Endothelial cell of umbilical vein (primary cell): ENCODE measurements at regions not wholly inside any gene's neighbourhood (a gene's known extent, or its start where the extent isn't known, plus 50 kb on each side); places are given as distances from the start of the nearest gene placed in this dataset.

Experiments used
- BruUV-seq: library from RNA; stranded (reverse); fragments of 400-500 nt; replicated peaks from 2 replicates; lab custom pipeline; 2021; lab: Mats Ljungman, UMichigan
- CTCF ChIA-PET: fragments of 300-600, 350-600 bp; sonication (Branson Sonifier 250); formaldehyde crosslinking; loops from one replicate; lab custom pipeline; 2021; ENCODE audit warnings: antibody characterized with exemption, inconsistent platforms; lab: Charles Lee
- POLR2A ChIA-PET: fragments of 300-600, 350-600 bp; sonication (Branson Sonifier 250); formaldehyde crosslinking; loops from one replicate; lab custom pipeline; 2021; ENCODE audit warnings: antibody characterized with exemption, inconsistent platforms; lab: Charles Lee
- DNase-seq: peaks from one replicate; pipeline ENCODE4 v3.0.0-alpha.2; 2011; ENCODE audit warnings: low read depth, low spot score
- FAIRE-seq: peaks from 2 replicates; lab custom pipeline; 2011; peaks lifted over from hg19 to GRCh38; lab: Jason Lieb, UNC
- H2AFZ ChIP-seq: 2 replicates; pipeline ENCODE4 v1.6.0; 2012; ENCODE audit warnings: low read depth, low read length, control low read depth, inconsistent platforms
- H3K27ac ChIP-seq: 2 replicates; pipeline ENCODE4 v1.5.1; 2011; ENCODE audit warnings: low read depth, mild to moderate bottlenecking, control low read depth, low read length, moderate library complexity; ENCODE audit not compliant: insufficient read depth
- H3K27me3 ChIP-seq, 2 experiments: 2 replicates each; pipeline versions ENCODE4 v1.6.0 to v1.6.1; 2011; ENCODE audit warnings: low read length in 2 of 2, mixed read lengths in 1 of 2; ENCODE audit not compliant: control insufficient read depth in 2 of 2, insufficient read depth in 2 of 2
- H3K36me3 ChIP-seq, 2 experiments: 2 replicates in 1 of 2; 3 replicates in 1 of 2; pipeline ENCODE4 v1.5.1; 2011; ENCODE audit warnings: low read length in 2 of 2, mild to moderate bottlenecking in 1 of 2, moderate library complexity in 1 of 2; ENCODE audit not compliant: control insufficient read depth in 2 of 2, insufficient read depth in 2 of 2; ENCODE audit errors: extremely low read depth in 1 of 2
- H3K4me1 ChIP-seq: 3 replicates; pipeline ENCODE4 v1.5.1; 2011; ENCODE audit warnings: mild to moderate bottlenecking, low read length; ENCODE audit not compliant: control insufficient read depth, insufficient read depth; ENCODE audit errors: extremely low read depth
- H3K4me2 ChIP-seq: 2 replicates; pipeline ENCODE4 v1.6.1; 2011; ENCODE audit warnings: low read length, control low read depth, mixed read lengths; ENCODE audit not compliant: insufficient read depth
- H3K4me3 ChIP-seq, 3 experiments: fragments of 200-600 bp in 1 of 3; sonication (generic), shearing (Covaris generic) in 1 of 3; replicated peaks in 1 of 3; 2 replicates each; pipeline ENCODE4 v1.5.1; 2011 to 2016; ENCODE audit warnings: control low read depth in 3 of 3, low read length in 3 of 3, mild to moderate bottlenecking in 2 of 3, inconsistent platforms in 1 of 3, low read depth in 1 of 3, moderate library complexity in 1 of 3; ENCODE audit not compliant: insufficient read depth in 1 of 3
- H3K79me2 ChIP-seq: 2 replicates; pipeline ENCODE4 v1.6.0; 2012; ENCODE audit warnings: low read length, inconsistent platforms; ENCODE audit not compliant: control insufficient read depth, insufficient read depth
- H3K9ac ChIP-seq: replicated peaks from 2 replicates; pipeline ENCODE3; 2011; ENCODE audit warnings: low read length, control low read depth; ENCODE audit not compliant: insufficient read depth; ENCODE audit errors: extremely low read depth
- H3K9me1 ChIP-seq: replicated peaks from 3 replicates; pipeline ENCODE4 v1.6.0; 2011; ENCODE audit warnings: mild to moderate bottlenecking, low read length; ENCODE audit not compliant: control insufficient read depth, insufficient read depth; ENCODE audit errors: extremely low read depth
- H3K9me3 ChIP-seq: replicated peaks from 2 replicates; pipeline ENCODE4 v1.5.1; 2012; ENCODE audit warnings: low read length, inconsistent platforms; ENCODE audit not compliant: control insufficient read depth, insufficient read depth
- H4K20me1 ChIP-seq: replicated peaks from 2 replicates; pipeline ENCODE3; 2011; ENCODE audit warnings: mild to moderate bottlenecking, low read length; ENCODE audit not compliant: control insufficient read depth, insufficient read depth; ENCODE audit errors: extremely low read depth
- EZH2 ChIP-seq: IDR thresholded peaks from 2 replicates; pipeline ENCODE4 v1.6.1; 2012; ENCODE audit warnings: borderline replicate concordance, low read depth, mild to moderate bottlenecking, moderate library complexity, low read length, inconsistent platforms; ENCODE audit not compliant: severe bottlenecking
- FOS ChIP-seq: IDR thresholded peaks from 2 replicates; pipeline ENCODE4 v1.6.1; 2011; ENCODE audit warnings: mild to moderate bottlenecking, low read length, moderate library complexity, borderline replicate concordance; ENCODE audit not compliant: insufficient read depth
- GATA2 ChIP-seq: IDR thresholded peaks from 2 replicates; pipeline ENCODE4 v1.7.0; 2011; ENCODE audit warnings: low read depth, mild to moderate bottlenecking, moderate library complexity, mixed read lengths, low read length; ENCODE audit not compliant: insufficient read length, insufficient read depth
- JUN ChIP-seq: IDR thresholded peaks from 2 replicates; pipeline ENCODE4 v1.6.1; 2011; ENCODE audit warnings: borderline replicate concordance, low read depth; ENCODE audit not compliant: insufficient read length, insufficient read depth
- MYC ChIP-seq: IDR thresholded peaks from one replicate; pipeline ENCODE4 v1.6.1; 2011; ENCODE audit warnings: mild to moderate bottlenecking, low read depth, low read length
- POLR2A ChIP-seq: IDR thresholded peaks from 2 replicates; pipeline ENCODE4 v1.6.1; 2012; ENCODE audit warnings: low read depth, mild to moderate bottlenecking, control low read depth, low read length
- POLR2AphosphoS5 ChIP-seq: IDR thresholded peaks from 2 replicates; pipeline ENCODE4 v1.6.1; 2012; ENCODE audit warnings: low read depth, mild to moderate bottlenecking, control low read depth, low read length, moderate library complexity; ENCODE audit not compliant: insufficient read depth
- dilution Hi-C: fragments of 300-500 bp; cut with MboI; formaldehyde crosslinking; loops from one replicate; pipeline ENCODE4 v1.15.0; 2019; ENCODE audit warnings: low sequenced_read_pairs; ENCODE audit not compliant: extremely low pct_ligation_motif_present
- intact Hi-C: fragments of 100-400 bp; cut with micrococcal nuclease; formaldehyde crosslinking; loops from one replicate; pipeline ENCODE4 v1.10.0; 2022
- TF ChIP-seq, protein P1 (sequence below), 2 donors: IDR thresholded peaks; 1 replicate in 1 of 2; 2 replicates in 1 of 2; pipeline ENCODE4 v1.5.1; 2011; ENCODE audit warnings: low read length in 2 of 2, mild to moderate bottlenecking in 2 of 2, moderate library complexity in 2 of 2, control low read depth in 1 of 2, inconsistent platforms in 1 of 2, low read depth in 1 of 2; ENCODE audit not compliant: insufficient read depth in 1 of 2; ENCODE audit errors: extremely low read depth in 1 of 2
- TF ChIP-seq, protein P2 (sequence below): IDR thresholded peaks from 2 replicates; pipeline ENCODE4 v1.6.1; 2011; ENCODE audit not compliant: insufficient read depth, insufficient read length

DNA sequence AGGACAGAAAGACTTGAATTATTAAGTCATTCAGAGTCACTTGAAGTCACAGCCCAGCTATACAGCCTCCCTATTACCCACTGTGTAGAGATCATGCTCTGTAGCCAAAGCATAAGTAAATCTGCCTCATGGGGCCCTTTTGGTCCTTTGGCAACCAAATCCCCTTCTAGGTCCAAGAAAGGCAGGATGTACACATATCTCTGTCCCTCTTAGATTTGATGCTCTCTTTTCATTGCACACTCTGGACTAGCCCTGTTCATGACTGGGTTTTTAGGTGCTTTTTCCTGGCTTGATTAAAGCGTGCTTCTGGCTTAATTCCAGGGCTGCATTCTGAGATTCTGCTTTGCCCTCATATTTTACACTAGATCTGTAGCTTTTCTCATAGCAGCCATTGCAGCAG is 296.8 kb downstream of the TENT5A start:
- no peak for TF ChIP-seq FOS
- no peak for TF ChIP-seq POLR2A
- TF ChIP-seq EZH2, result no peak
- no peak for TF ChIP-seq GATA2
- no peak for TF ChIP-seq JUN
- TF ChIP-seq MYC, result no peak
- TF ChIP-seq POLR2AphosphoS5, result no peak
- TF ChIP-seq, protein P1, sequence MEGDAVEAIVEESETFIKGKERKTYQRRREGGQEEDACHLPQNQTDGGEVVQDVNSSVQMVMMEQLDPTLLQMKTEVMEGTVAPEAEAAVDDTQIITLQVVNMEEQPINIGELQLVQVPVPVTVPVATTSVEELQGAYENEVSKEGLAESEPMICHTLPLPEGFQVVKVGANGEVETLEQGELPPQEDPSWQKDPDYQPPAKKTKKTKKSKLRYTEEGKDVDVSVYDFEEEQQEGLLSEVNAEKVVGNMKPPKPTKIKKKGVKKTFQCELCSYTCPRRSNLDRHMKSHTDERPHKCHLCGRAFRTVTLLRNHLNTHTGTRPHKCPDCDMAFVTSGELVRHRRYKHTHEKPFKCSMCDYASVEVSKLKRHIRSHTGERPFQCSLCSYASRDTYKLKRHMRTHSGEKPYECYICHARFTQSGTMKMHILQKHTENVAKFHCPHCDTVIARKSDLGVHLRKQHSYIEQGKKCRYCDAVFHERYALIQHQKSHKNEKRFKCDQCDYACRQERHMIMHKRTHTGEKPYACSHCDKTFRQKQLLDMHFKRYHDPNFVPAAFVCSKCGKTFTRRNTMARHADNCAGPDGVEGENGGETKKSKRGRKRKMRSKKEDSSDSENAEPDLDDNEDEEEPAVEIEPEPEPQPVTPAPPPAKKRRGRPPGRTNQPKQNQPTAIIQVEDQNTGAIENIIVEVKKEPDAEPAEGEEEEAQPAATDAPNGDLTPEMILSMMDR (IDR thresholded peaks at IDR 0.05; ENCODE audit: extremely low read depth in 1 of 2, insufficient read depth in 1 of 2, low read depth in 1 of 2, low read length in 2 of 2), result no peak
- TF ChIP-seq, protein P2, sequence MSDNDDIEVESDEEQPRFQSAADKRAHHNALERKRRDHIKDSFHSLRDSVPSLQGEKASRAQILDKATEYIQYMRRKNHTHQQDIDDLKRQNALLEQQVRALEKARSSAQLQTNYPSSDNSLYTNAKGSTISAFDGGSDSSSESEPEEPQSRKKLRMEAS, result no peak
- H3K79me2 ChIP-seq, result no peaks in the 10 kb centered on the region
- peaks cover 0 to 2% of the 10 kb centered on the region in 2 experiments for H3K27me3 ChIP-seq
- H3K4me2 ChIP-seq, result no peak overlapping the region
- H3K4me3 ChIP-seq, result no peak overlapping the region
- no peak overlapping the region for H2AFZ ChIP-seq
- H3K9me3 ChIP-seq, result no peaks in the 10 kb centered on the region
- no peak overlapping the region for H3K27ac ChIP-seq
- no peak overlapping the region for H3K9ac ChIP-seq
- no peaks in the 10 kb centered on the region for H3K36me3 ChIP-seq
- BruUV-seq, result no TSS peak
- H4K20me1 ChIP-seq, result no peaks in the 10 kb centered on the region
- POLR2A ChIA-PET, result no interaction called here
- CTCF ChIA-PET, result interaction anchor here (2.6 kb wide), 1 partner anchor 10 kb away, joined by 7 read pairs; no protein-coding TSS in a partner anchor
- no peaks in the 10 kb centered on the region for H3K9me1 ChIP-seq
- dilution Hi-C loops (no loop called here), intact Hi-C loops (no loop called here)
- no peak for DNase-seq
- no peaks in the 10 kb centered on the region for H3K4me1 ChIP-seq
- FAIRE-seq, result no peak
